Activated B cell treated with CpG ODN at 0.5 μM for 24 hours (primary cell): ENCODE measurements at regions not wholly inside any gene's neighbourhood (a gene's known extent, or its start where the extent isn't known, plus 50 kb on each side); places are given as distances from the start of the nearest gene placed in this dataset.

Source experiments
- ATAC-seq: fragments of 200-7000 bp; cut with Tn5 transposase; one replicate; pipeline ENCODE4 v1.10.0; 2021; ENCODE audit warnings: low read depth, mild to moderate bottlenecking, moderate library complexity
- CTCF ChIA-PET: fragments of 350-600 bp; sonication (Branson Sonifier 250); formaldehyde crosslinking; loops from one replicate; lab custom pipeline; 2021; ENCODE audit warnings: antibody characterized with exemption; lab: Charles Lee
- POLR2A ChIA-PET: fragments of 350-600 bp; sonication (Branson Sonifier 250); formaldehyde crosslinking; loops from one replicate; lab custom pipeline; 2021; ENCODE audit warnings: antibody characterized with exemption; lab: Charles Lee
- DNase-seq: peaks from one replicate; pipeline ENCODE4 v3.0.0; 2022
- H3K27ac Mint-ChIP-seq: one replicate; pipeline ENCODE4 v1.8.0; 2020; ENCODE audit warnings: mixed read lengths
- H3K27me3 Mint-ChIP-seq: one replicate; pipeline ENCODE4 v1.8.0; 2021; ENCODE audit warnings: mixed read lengths
- H3K36me3 Mint-ChIP-seq: one replicate; pipeline ENCODE4 v1.8.0; 2021; ENCODE audit warnings: low read depth, mixed read lengths
- H3K4me1 Mint-ChIP-seq: one replicate; pipeline ENCODE4 v1.8.0; 2021; ENCODE audit warnings: mixed read lengths
- H3K4me3 Mint-ChIP-seq: one replicate; pipeline ENCODE4 v1.8.0; 2020; ENCODE audit warnings: mild to moderate bottlenecking, mixed read lengths
- H3K9me3 Mint-ChIP-seq: one replicate; pipeline ENCODE4 v1.8.0; 2020; ENCODE audit warnings: mixed read lengths
- CTCF ChIP-seq: fragments of 200-600 bp; IDR thresholded peaks from one replicate; pipeline ENCODE4 v1.8.0; 2022; ENCODE audit warnings: antibody characterized with exemption, mild to moderate bottlenecking
- intact Hi-C: fragments of 100-400 bp; cut with micrococcal nuclease; formaldehyde crosslinking; loops from one replicate; pipeline ENCODE4 v1.15.1; 2024

GRCh38 chr11:127461241-127462064, 460.9 kb upstream of the KIRREL3 start:
- Mint-ChIP-seq H3K27me3 (no peaks in the 10 kb centered on the region), H3K9me3 (no peaks in the 10 kb centered on the region), H3K27ac (no peak overlapping the region), H3K36me3 (no peaks in the 10 kb centered on the region), H3K4me3 (no peak overlapping the region), H3K4me1 (no peaks in the 10 kb centered on the region)
- TF ChIP-seq CTCF = no peak
- CTCF ChIA-PET = no interaction called here
- intact Hi-C loops = no loop called here
- ATAC-seq = no peak
- no peak for DNase-seq
- POLR2A ChIA-PET = no interaction called here

GRCh38 chr11:127458561-127458960, 458.0 kb upstream of the KIRREL3 start:
- no peak overlapping the region for H3K27ac Mint-ChIP-seq
- ATAC-seq (no peak), DNase-seq (no peak)
- no peaks in the 10 kb centered on the region for H3K27me3 Mint-ChIP-seq
- no peaks in the 10 kb centered on the region for H3K4me1 Mint-ChIP-seq
- no peaks in the 10 kb centered on the region for H3K36me3 Mint-ChIP-seq
- H3K9me3 Mint-ChIP-seq = no peaks in the 10 kb centered on the region
- ChIA-PET CTCF (no interaction called here), POLR2A (no interaction called here)
- no peak for TF ChIP-seq CTCF
- intact Hi-C loops = no loop called here
- no peak overlapping the region for H3K4me3 Mint-ChIP-seq

GRCh38 chr11:127454856-127455255, 454.3 kb upstream of the KIRREL3 start:
- H3K27ac Mint-ChIP-seq = no peak overlapping the region
- CTCF ChIA-PET = no interaction called here
- POLR2A ChIA-PET = no interaction called here
- no peak for TF ChIP-seq CTCF
- H3K4me1 Mint-ChIP-seq = no peaks in the 10 kb centered on the region
- intact Hi-C loops = no loop called here
- no peak for DNase-seq
- no peaks in the 10 kb centered on the region for H3K27me3 Mint-ChIP-seq
- H3K9me3 Mint-ChIP-seq = no peaks in the 10 kb centered on the region
- H3K4me3 Mint-ChIP-seq = no peak overlapping the region
- no peaks in the 10 kb centered on the region for H3K36me3 Mint-ChIP-seq
- ATAC-seq = no peak

GRCh38 chr11:127452533-127452932, 452.0 kb upstream of the KIRREL3 start:
- Mint-ChIP-seq H3K36me3 (no peaks in the 10 kb centered on the region), H3K27me3 (no peaks in the 10 kb centered on the region), H3K9me3 (no peaks in the 10 kb centered on the region), H3K27ac (no peak overlapping the region), H3K4me1 (no peaks in the 10 kb centered on the region), H3K4me3 (no peak overlapping the region)
- POLR2A ChIA-PET = no interaction called here
- intact Hi-C loops = no loop called here
- DNase-seq = no peak
- ATAC-seq = no peak
- TF ChIP-seq CTCF = no peak
- CTCF ChIA-PET = no interaction called here

- CTCF ChIA-PET = no interaction called here
- Mint-ChIP-seq H3K36me3 (no peaks in the 10 kb centered on the region), H3K27me3 (no peaks in the 10 kb centered on the region), H3K9me3 (no peaks in the 10 kb centered on the region), H3K27ac (no peak overlapping the region), H3K4me1 (no peaks in the 10 kb centered on the region), H3K4me3 (no peak overlapping the region)
- ATAC-seq (no peak), DNase-seq (no peak)
- POLR2A ChIA-PET = no interaction called here
- no peak for TF ChIP-seq CTCF
- intact Hi-C loops = no loop called here
These were observed 451.3 kb upstream of the KIRREL3 start for GRCh38 chr11:127451861-127452260.
